Right ventricle myocardium superior (tissue), 1 donor: ENCODE measurements at regions not wholly inside any gene's neighbourhood (a gene's known extent, or its start where the extent isn't known, plus 50 kb on each side); places are given as distances from the start of the nearest gene placed in this dataset.

ENCODE experiments used
- ATAC-seq: fragments of 200-7000 bp; cut with Tn5 transposase; one replicate; pipeline ENCODE4 v1.9.1; 2020; ENCODE audit warnings: mild to moderate bottlenecking; ENCODE audit not compliant: poor library complexity
- DNase-seq: peaks from one replicate; pipeline ENCODE4 v3.0.0-alpha.2; 2020
- intact Hi-C: fragments of 100-400 bp; cut with DNase I; formaldehyde crosslinking; loops from one replicate; pipeline ENCODE4 v1.11.2; 2022
- donor health status: DM: no; HTN: yes; CAD: no; lungs with severe emphysema.

GRCh38 chr5:175579742-175580432 lies 78.0 kb upstream of the HRH2 start:
- no peak for DNase-seq
- ATAC-seq: no peak
- intact Hi-C loops: loop anchor here (10.0 kb wide), 1 partner anchor 105 kb away; no protein-coding TSS in a partner anchor

- no peak for ATAC-seq
- intact Hi-C loops: no loop called here
- no peak for DNase-seq
Observed at GRCh38 chr5:175582697-175583096, 75.2 kb upstream of the HRH2 start.

- DNase-seq (no peak), ATAC-seq (no peak)
- intact Hi-C loops: no loop called here
Observed at GRCh38 chr5:175585567-175585966, 72.3 kb upstream of the HRH2 start.

- DNase-seq (peak; percentile 58), ATAC-seq (peak; percentile 77)
- intact Hi-C loops: no loop called here
Observed at GRCh38 chr5:175588709-175589429, 69.0 kb upstream of the HRH2 start.

- intact Hi-C loops: no loop called here
- ATAC-seq (no peak), DNase-seq (no peak)
Observed at GRCh38 chr5:175589714-175590113, 68.2 kb upstream of the HRH2 start.

GRCh38 chr5:175590471-175590881 lies 67.4 kb upstream of the HRH2 start:
- ATAC-seq (peak; percentile 59), DNase-seq (no peak)
- intact Hi-C loops: no loop called here

GRCh38 chr5:175591293-175591692 lies 66.6 kb upstream of the HRH2 start:
- no peak for DNase-seq
- intact Hi-C loops: no loop called here
- no peak for ATAC-seq

GRCh38 chr5:175593794-175594193 lies 64.1 kb upstream of the HRH2 start:
- DNase-seq: no peak
- intact Hi-C loops: no loop called here
- ATAC-seq: no peak

- ATAC-seq (no peak), DNase-seq (no peak)
- intact Hi-C loops: no loop called here
Observed at GRCh38 chr5:175595905-175596304, 62.0 kb upstream of the HRH2 start.

- no peak for ATAC-seq
- DNase-seq: no peak
- intact Hi-C loops: no loop called here
Observed at GRCh38 chr5:175596761-175597189, 61.1 kb upstream of the HRH2 start.

- ATAC-seq (peak; percentile 40), DNase-seq (no peak)
- intact Hi-C loops: no loop called here
Observed at GRCh38 chr5:175597718-175598117, 60.2 kb upstream of the HRH2 start.

GRCh38 chr5:175598774-175599173 lies 59.1 kb upstream of the HRH2 start:
- DNase-seq (no peak), ATAC-seq (peak; percentile 84)
- intact Hi-C loops: no loop called here

GRCh38 chr5:175599210-175599609 lies 58.7 kb upstream of the HRH2 start:
- intact Hi-C loops: no loop called here
- no peak for DNase-seq

GRCh38 chr5:175603987-175604739 lies 53.7 kb upstream of the HRH2 start:
- intact Hi-C loops: no loop called here
- ATAC-seq: peak; percentile 70

More at GRCh38 chr5:175599210-175599609, 58.7 kb upstream of the HRH2 start:
- ATAC-seq: peak; percentile 67

GRCh38 chr5:175606409-175606808 lies 51.5 kb upstream of the HRH2 start:
- ATAC-seq: no peak
- intact Hi-C loops: no loop called here

More at GRCh38 chr5:175603987-175604739, 53.7 kb upstream of the HRH2 start:
- no peak for DNase-seq

More at GRCh38 chr5:175606409-175606808, 51.5 kb upstream of the HRH2 start:
- DNase-seq: no peak
